ENCODE measurements at regions not wholly inside any gene's neighbourhood (a gene's known extent, or its start where the extent isn't known, plus 50 kb on each side); places are given as distances from the start of the nearest gene placed in this dataset.

GRCh38 chr12:11534064-11534463 is 115.4 kb upstream of the ETV6 start:
- TF ChIP-seq EZH2 (IDR thresholded peaks at IDR 0.05) (no peak), POLR2AphosphoS5 (IDR thresholded peaks at IDR 0.05; ENCODE audit: borderline replicate concordance, low read depth, low read length) (no peak), FOXP2 (optimal IDR thresholded peaks at IDR 0.05; ENCODE audit: control extremely low read depth, extremely low read length, insufficient read depth) (no peak)
